EL (cell line): ENCODE measurements at regions not wholly inside any gene's neighbourhood (a gene's known extent, or its start where the extent isn't known, plus 50 kb on each side); places are given as distances from the start of the nearest gene placed in this dataset.
"Not testable (repeated sequence)": the region's sequence is repeated elsewhere in the genome, so short reads cannot be mapped to it uniquely, and the experiment has no call there.

ENCODE experiments used
- DNase-seq: peaks from one replicate; pipeline ENCODE4 v3.0.0-alpha.2; 2016

GRCh38 chr4:18103876-18104605 lies 82.5 kb upstream of the LCORL start:
- peak; percentile 3 for DNase-seq

- DNase-seq: no peak
These were observed 79.1 kb upstream of the LCORL start for GRCh38 chr4:18100657-18101056.

GRCh38 chr4:18090447-18090846 lies 68.9 kb upstream of the LCORL start:
- not testable (repeated sequence) for DNase-seq

GRCh38 chr4:18082236-18082635 lies 60.7 kb upstream of the LCORL start:
- no peak for DNase-seq

- DNase-seq: no peak
These were observed 60.2 kb upstream of the LCORL start for GRCh38 chr4:18081708-18082107.

GRCh38 chr4:18077808-18078207 lies 56.3 kb upstream of the LCORL start:
- no peak for DNase-seq

- peak; percentile 27 for DNase-seq
These were observed 54.4 kb upstream of the LCORL start for GRCh38 chr4:18075823-18076433.

GRCh38 chr4:18071894-18072293 lies 50.3 kb upstream of the LCORL start:
- no peak for DNase-seq
